Uterus (tissue), 3 donors: ENCODE measurements at regions not wholly inside any gene's neighbourhood (a gene's known extent, or its start where the extent isn't known, plus 50 kb on each side); places are given as distances from the start of the nearest gene placed in this dataset.

Experiments
- DNase-seq, 2 donors: peaks; one replicate each; pipeline ENCODE4 v3.0.0-alpha.2; 2019 to 2020
- H3K27ac ChIP-seq, 2 donors: fragments of 200-600 bp; sonication (generic); 1 replicate in 1 of 2; 2 replicates in 1 of 2; pipeline ENCODE4 v1.5.1; 2016 to 2018
- H3K27me3 ChIP-seq, 2 donors: fragments of 200-600 bp; sonication (generic); one replicate each; pipeline ENCODE4 v1.5.1; 2018 to 2019; ENCODE audit warnings: control low read depth in 1 of 2
- H3K36me3 ChIP-seq, 2 donors: fragments of 200-600 bp; sonication (generic); one replicate each; pipeline ENCODE4 v1.5.1; 2019; ENCODE audit warnings: control low read depth in 1 of 2
- H3K4me1 ChIP-seq, 2 donors: fragments of 200-600 bp; sonication (generic); one replicate each; pipeline ENCODE4 v1.5.1; 2018 to 2019; ENCODE audit warnings: control low read depth in 1 of 2
- H3K4me3 ChIP-seq, 2 donors: fragments of 200-600 bp; sonication (generic); 1 replicate in 1 of 2; 2 replicates in 1 of 2; pipeline ENCODE4 v1.5.1; 2018 to 2019; ENCODE audit warnings: mild to moderate bottlenecking in 1 of 2
- H3K9me3 ChIP-seq, 2 donors: fragments of 200-600 bp; sonication (generic); one replicate each; pipeline ENCODE4 v1.5.1; 2019; ENCODE audit warnings: control low read depth in 1 of 2
- CTCF ChIP-seq, 4 experiments: fragments of 200-600 bp in 2 of 4; fragments of 450-650 bp in 2 of 4; sonication (generic) in 2 of 4; IDR thresholded peaks; one replicate each; pipeline ENCODE4 v1.5.1; 2016 to 2019; ENCODE audit warnings: antibody characterized with exemption in 4 of 4, mild to moderate bottlenecking in 2 of 4, moderate library complexity in 1 of 4
- POLR2A ChIP-seq, 2 donors: fragments of 450-650 bp; IDR thresholded peaks; one replicate each; pipeline ENCODE4 v1.6.1; 2016; ENCODE audit warnings: antibody characterized with exemption in 2 of 2, mild to moderate bottlenecking in 1 of 2, moderate library complexity in 1 of 2
- intact Hi-C: fragments of 100-400 bp; cut with DNase I; formaldehyde crosslinking; loops from one replicate; pipeline ENCODE4 v1.15.1; 2023; ENCODE audit warnings: low total_unique reads
- donor health status: DM: yes; HTN: yes; CAD: no.

- DNase-seq = no peak
- Histone ChIP-seq H3K4me3 (no peak overlapping the region), H3K27me3 (no peaks in the 10 kb centered on the region), H3K9me3 (no peaks in the 10 kb centered on the region), H3K4me1 (no peaks in the 10 kb centered on the region), H3K36me3 (no peaks in the 10 kb centered on the region), H3K27ac (no peak overlapping the region)
- no peak for TF ChIP-seq POLR2A (IDR thresholded peaks at IDR 0.05)
- TF ChIP-seq CTCF (IDR thresholded peaks at IDR 0.05) = no peak
- intact Hi-C loops = no loop called here
Observed at GRCh38 chr6:91754691-91755090, 1167.8 kb upstream of the MAP3K7 start.

DNA sequence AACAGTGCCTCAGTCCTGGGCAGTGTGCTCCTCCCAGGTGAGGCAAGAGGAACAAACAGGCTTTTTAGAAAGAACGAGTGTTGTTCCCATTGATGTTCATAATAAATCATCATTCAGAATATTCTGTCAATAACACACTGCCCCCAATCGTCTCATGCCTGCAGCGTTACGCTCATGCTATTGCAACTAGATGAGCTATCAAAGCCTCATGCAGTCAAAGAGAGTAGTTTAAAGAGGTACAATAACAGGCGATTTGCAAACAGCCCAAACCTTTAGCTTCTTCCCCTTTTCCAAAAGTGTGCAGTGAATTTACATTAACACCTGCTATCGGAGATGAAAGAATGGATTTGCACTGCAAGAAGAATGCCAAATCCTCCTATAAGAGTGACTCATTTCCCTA is 1164.7 kb upstream of the MAP3K7 start:
- DNase-seq = no peak
- Histone ChIP-seq H3K4me3 (no peak overlapping the region), H3K4me1 (no peaks in the 10 kb centered on the region), H3K9me3 (no peaks in the 10 kb centered on the region), H3K27me3 (no peaks in the 10 kb centered on the region), H3K27ac (no peak overlapping the region), H3K36me3 (no peaks in the 10 kb centered on the region)
- TF ChIP-seq CTCF (IDR thresholded peaks at IDR 0.05) = no peak
- intact Hi-C loops = no loop called here

- Histone ChIP-seq H3K4me3 (no peak overlapping the region), H3K27me3 (no peaks in the 10 kb centered on the region), H3K4me1 (no peaks in the 10 kb centered on the region), H3K9me3 (no peaks in the 10 kb centered on the region), H3K27ac (no peak overlapping the region), H3K36me3 (no peaks in the 10 kb centered on the region)
- no peak for TF ChIP-seq POLR2A (IDR thresholded peaks at IDR 0.05)
- no peak for DNase-seq
- intact Hi-C loops = no loop called here
Observed at GRCh38 chr6:91744566-91744965, 1157.7 kb upstream of the MAP3K7 start.

GRCh38 chr6:91743756-91744155 is 1156.9 kb upstream of the MAP3K7 start:
- H3K36me3 ChIP-seq = no peaks in the 10 kb centered on the region
- TF ChIP-seq CTCF (IDR thresholded peaks at IDR 0.05) (no peak), POLR2A (IDR thresholded peaks at IDR 0.05) (no peak)
- no peaks in the 10 kb centered on the region for H3K27me3 ChIP-seq
- no peak overlapping the region for H3K4me3 ChIP-seq
- H3K4me1 ChIP-seq = no peaks in the 10 kb centered on the region
- no peak for DNase-seq
- H3K27ac ChIP-seq = no peak overlapping the region
- no peaks in the 10 kb centered on the region for H3K9me3 ChIP-seq
- intact Hi-C loops = no loop called here

GRCh38 chr6:91731939-91732338 is 1145.1 kb upstream of the MAP3K7 start:
- H3K9me3 ChIP-seq = no peaks in the 10 kb centered on the region
- H3K27me3 ChIP-seq = no peaks in the 10 kb centered on the region
- H3K4me1 ChIP-seq = no peaks in the 10 kb centered on the region
- H3K27ac ChIP-seq = no peak overlapping the region
- intact Hi-C loops = no loop called here
- H3K36me3 ChIP-seq = no peaks in the 10 kb centered on the region
- no peak for TF ChIP-seq CTCF (IDR thresholded peaks at IDR 0.05)
- TF ChIP-seq POLR2A (IDR thresholded peaks at IDR 0.05) = no peak
- DNase-seq = no peak
- H3K4me3 ChIP-seq = no peak overlapping the region

DNA sequence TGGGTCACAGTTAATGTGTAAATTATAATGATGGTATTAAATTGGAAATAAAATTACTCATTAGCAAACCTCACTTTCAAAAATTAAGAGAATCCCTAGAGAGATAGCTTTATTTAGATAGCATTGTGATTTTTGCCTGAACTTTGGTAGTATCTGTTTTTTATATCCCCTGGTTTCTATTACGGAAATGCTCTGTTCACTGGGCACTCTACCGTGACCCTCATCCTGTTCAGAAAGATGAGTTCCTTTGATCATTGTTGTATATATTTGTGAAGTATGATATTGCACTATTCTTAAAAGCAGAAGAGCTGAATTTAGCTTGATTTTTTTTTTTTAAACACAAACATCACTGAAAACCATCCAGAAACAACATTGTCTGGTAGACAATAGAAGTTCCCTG is 1143.8 kb upstream of the MAP3K7 start:
- H3K4me1 ChIP-seq = no peaks in the 10 kb centered on the region
- no peak for TF ChIP-seq CTCF (IDR thresholded peaks at IDR 0.05)
- TF ChIP-seq POLR2A (IDR thresholded peaks at IDR 0.05) = no peak
- no peak for DNase-seq
- no peaks in the 10 kb centered on the region for H3K27me3 ChIP-seq
- H3K4me3 ChIP-seq = no peak overlapping the region
- intact Hi-C loops = no loop called here
- no peaks in the 10 kb centered on the region for H3K36me3 ChIP-seq
- H3K9me3 ChIP-seq = no peaks in the 10 kb centered on the region
- H3K27ac ChIP-seq = no peak overlapping the region
